SW480 (cell line): ENCODE measurements at regions not wholly inside any gene's neighbourhood (a gene's known extent, or its start where the extent isn't known, plus 50 kb on each side); places are given as distances from the start of the nearest gene placed in this dataset.
A peak's percentile ranks its signal among the peaks of the same experiment; 100 is the strongest.

Experiments
- DNase-seq: peaks from one replicate; pipeline ENCODE4 v3.0.0-alpha.2; 2016; ENCODE audit warnings: low spot score

DNA sequence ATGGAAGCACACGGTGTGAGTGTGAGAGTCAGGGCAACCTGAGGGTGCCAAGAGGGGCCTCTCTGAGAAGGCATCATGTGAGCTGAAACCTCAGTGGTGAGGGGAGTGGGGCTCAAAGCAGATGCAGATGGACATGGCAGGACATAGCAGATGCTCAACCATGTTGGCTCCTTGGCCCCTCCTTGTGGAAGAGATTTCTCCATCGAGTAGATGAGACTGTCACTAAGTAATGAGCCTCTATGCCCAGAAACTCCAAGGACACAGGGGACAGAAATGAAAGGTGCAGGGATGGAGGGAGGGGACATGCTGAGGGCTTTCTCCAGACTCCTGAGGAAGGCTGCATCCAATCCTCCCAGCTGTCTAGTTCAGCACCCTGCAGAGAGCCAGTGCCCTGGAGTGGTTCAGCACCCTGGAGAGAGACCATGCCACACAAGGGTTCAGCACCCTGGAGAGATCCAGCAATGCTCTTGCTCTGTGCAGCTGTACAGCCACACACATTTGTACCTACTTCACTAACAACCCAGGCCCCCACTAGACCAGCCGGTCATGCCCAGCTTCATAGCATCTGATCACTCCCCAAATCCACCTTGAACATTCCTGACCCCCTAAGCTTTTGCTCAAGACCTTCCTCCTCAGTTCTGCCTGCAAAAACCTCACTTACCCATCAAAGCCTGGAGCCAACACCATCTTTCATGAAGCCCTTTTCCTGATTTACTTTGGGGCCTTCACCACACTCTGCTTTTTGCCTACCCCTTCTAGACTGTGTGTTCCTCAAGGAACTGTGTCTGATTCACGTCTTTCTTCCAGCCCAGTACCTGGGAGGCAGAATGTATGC is 252.0 kb downstream of the CTTN start:
- peak; percentile 75 for DNase-seq

DNA sequence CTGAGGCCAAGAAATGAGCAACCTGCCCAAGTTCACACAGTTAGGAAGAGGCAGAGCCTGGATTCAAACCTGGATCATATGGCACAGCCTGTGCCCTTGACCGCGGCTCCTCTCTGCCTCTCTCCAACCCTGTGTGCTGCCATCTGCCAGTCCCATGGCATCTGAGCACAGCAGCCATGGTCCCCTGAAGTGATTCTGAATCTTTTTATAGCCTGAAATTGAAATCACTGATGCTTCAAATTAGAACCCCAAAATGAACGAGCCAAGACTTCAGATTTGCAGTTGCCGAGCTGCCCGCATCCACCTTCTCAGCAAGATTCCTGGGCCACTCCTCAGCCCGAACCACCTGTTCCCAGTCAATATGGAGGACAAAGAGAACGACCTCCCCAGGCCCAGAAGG is 252.7 kb downstream of the CTTN start:
- DNase-seq = no peak

DNA sequence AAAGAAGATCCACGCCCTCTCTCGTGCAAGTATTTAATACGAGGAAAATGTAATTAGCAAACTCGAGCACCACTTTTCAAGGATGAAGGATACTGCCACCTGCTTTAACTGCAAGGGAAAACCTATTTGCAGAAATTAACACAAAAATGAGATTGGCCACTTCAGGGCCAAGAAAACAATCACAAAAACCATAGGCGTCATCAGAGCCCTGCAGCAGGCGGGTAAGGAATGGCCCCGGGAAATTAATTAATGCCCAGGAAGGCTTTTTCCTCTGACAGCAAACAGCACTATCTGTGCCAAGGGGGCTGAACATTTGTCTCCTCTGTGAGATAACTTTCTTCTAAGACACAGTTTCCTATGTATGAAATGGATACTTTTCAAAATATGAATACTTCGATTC is 255.7 kb downstream of the CTTN start:
- DNase-seq = no peak

DNA sequence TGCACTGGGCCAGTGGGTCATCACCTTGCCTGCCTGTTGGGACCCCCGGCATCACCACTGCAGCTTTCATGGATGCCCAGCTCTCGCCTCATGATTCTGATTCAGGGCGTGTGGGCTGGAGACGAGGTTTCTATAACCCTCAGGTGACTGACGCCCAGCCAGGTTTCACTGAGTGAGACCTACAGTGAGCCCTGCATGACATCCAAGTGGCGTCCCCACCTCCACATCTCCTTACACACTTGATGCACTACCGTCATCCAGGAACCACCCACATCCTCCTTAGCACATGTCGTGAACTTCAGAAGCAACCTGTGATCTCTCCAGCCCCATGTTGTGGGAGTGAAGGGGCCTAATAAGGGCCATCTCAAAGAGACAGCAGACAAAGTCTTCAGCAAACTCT is 257.5 kb downstream of the CTTN start:
- no peak for DNase-seq

DNA sequence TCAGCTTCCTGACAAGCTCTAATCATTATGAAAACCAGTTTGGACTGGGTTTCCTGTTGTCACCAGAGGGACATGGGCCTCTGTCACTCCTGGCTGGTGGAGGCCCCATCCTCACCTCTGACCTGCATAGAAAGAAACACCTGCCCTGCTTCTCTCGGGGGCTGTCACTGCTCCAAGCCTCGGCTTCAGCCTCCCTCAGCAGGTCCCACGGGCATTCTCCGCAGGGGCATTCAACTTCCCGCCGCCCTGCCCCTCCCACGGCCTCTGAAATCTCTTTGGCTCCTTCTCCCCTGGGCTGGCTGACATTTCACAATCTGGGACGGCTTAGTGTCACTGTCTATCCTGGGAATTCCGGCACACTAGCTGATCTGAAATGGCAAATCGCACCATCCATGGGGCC is 257.9 kb downstream of the CTTN start:
- DNase-seq = no peak

DNA sequence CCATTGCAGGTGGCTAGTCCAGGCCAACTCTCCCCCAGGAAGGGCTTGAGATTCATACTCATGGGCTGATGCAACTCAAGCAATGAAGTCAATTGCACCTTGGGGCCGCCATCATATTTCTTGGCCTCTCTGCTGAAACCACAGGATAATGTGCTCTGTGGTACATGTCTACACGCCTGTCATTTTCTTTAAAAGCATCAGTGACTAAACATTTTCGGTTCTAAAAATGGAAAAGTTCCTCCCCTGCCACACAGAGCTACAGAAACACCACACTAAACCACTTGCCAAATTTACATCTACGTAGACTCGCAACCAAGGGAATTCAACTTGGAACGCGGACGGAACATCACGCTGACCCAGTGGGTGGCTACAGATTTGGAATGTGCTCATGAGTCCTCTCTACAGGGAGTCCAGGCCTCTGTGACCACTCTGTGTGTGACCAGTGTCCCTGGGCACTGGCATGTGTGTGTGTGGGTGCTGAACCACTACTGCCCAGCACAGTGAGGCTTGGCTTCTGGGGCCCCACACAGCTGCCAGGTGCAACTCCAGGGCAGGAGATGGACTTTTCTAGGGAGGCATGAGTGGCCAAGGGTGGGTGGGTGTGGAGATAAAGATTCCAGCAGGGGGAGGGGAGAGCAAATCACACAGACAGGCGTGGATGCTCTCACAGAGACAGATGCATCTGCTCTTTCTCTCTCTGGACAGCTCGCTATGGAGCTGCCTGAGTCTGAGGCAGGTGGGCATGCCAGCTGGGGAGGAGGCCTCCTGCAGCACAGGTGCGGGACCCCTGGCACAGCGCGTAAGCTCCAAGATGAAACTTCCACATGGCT is 261.9 kb downstream of the CTTN start:
- no peak for DNase-seq

DNA sequence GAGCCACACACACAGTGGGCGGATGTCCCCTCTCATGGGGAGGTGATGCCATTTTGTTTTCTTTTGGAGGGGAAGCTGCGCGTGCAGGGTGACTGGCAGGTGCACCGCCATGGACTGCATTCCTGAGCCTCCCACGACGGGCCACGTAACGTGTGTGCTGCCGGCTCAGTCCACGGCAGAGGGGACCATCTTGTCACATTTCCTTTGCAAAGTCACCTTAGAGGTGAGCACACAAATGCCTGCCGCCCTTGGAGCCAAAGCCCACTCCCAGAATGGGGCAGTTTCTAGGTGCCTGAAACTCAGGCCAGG is 262.5 kb downstream of the CTTN start:
- DNase-seq = no peak

DNA sequence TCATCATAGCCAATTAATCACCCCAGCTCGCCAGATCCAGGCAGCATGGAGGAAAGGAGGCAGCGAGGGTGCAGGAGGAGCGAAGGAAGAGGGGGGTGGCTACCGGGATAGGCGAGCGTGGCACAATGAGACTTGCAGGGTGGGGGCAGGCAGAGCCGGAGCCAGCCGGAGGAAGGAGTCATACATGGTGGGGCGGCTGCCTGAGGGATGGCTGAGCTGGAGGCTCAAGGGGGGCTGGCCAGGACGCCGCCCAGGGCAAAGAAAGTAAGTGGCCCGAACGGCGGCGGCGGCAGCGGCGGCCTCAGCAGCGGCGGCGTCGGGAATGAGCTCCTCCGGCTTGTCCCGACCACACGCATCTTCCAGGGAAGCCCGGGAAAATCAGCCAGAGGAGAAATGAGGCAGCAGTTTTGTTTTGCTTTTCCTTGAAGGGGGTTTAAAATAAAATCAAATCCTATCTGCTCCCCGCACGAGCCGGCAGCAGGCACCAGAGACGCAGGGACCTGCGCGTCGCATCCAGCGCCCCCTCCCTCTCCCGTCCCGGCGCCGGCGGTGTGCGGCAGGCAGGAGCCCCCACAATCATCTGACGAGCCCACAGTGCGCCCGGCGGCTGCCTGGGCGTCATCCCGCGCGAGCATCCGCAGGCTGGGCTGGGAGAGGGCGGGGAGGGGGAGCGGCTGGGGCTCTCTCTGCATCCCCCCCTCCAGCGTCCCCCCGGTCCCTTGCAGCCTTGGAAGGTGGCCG is 263.6 kb downstream of the CTTN start:
- no peak for DNase-seq

DNA sequence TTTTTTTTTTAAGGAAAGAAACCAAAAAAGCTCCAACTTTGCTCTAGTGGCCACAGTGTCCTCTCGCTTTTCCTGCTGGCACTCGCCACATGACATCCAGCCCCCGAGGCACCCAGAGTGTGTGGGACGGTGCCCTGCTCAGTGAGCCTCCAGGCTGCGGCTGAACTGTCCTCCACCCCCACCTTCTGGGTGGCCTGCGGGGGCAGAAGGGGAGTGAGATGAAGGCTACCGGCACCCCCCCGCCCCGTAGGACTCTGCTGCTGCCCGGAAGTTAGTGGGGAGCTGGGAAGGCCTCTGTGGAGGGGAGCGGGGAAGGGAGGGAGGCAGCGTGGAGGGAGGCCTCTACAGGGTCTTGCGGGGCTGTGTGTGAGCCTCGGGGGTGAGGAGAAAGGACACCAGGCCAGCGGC is 264.4 kb downstream of the CTTN start:
- DNase-seq = no peak

DNA sequence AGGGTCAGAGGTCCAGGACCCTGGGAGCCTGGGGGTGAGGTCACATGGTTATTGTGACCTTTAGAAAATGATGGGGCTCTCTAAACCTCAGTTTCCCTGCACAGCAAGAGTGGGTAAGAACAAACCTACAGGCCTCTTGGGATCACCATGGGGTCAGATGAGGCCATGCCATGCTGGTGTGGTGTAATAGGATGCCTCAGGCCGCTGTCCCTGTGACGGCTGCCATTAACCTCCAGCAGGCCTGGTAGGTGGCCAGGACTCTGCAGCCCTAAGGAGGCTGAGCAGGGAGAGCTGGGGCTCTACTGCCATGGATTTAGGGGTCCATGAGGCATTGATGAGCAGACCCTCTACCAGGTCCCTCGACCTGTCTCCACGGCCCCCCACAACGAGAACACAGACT is 265.5 kb downstream of the CTTN start:
- DNase-seq = no peak

DNA sequence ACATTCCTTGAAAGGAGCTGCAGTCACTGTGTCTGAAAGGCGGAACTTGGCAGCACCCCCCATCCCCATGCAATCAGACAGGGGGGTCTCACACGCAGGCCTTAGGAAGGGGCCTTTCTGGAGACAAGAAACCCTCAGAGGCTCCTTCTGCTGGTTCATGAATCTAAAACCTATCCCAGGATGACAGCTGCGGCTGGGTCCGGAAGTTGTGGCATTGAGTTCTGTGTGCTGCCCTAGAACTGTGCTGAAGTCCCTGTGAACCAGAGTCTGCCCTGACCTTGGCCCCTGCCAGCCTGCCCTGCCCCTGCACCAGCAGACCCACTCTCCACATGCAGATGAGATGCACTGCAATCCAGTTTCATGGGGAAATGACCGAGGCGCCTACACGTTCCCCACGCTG is 268.0 kb downstream of the CTTN start:
- no peak for DNase-seq

DNA sequence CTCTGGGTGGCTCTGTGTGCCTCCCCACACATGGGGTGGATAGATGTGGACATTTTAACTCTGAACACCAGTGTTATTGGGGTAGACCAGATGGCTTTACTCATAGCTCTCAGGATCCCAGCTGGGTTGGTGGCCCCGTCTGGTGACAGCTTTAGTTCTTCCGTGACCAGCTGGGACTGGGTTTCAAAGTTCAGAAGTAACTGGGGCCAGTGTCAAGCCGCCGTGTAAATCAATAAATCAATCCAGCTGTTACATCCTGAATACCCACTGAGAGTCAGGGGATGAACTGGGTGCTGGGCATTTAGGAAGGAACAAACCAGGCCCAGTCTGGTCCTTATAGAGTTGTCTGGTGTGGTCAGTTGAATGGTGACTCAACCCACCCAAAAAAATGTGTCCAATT is 269.4 kb downstream of the CTTN start:
- DNase-seq = no peak

DNA sequence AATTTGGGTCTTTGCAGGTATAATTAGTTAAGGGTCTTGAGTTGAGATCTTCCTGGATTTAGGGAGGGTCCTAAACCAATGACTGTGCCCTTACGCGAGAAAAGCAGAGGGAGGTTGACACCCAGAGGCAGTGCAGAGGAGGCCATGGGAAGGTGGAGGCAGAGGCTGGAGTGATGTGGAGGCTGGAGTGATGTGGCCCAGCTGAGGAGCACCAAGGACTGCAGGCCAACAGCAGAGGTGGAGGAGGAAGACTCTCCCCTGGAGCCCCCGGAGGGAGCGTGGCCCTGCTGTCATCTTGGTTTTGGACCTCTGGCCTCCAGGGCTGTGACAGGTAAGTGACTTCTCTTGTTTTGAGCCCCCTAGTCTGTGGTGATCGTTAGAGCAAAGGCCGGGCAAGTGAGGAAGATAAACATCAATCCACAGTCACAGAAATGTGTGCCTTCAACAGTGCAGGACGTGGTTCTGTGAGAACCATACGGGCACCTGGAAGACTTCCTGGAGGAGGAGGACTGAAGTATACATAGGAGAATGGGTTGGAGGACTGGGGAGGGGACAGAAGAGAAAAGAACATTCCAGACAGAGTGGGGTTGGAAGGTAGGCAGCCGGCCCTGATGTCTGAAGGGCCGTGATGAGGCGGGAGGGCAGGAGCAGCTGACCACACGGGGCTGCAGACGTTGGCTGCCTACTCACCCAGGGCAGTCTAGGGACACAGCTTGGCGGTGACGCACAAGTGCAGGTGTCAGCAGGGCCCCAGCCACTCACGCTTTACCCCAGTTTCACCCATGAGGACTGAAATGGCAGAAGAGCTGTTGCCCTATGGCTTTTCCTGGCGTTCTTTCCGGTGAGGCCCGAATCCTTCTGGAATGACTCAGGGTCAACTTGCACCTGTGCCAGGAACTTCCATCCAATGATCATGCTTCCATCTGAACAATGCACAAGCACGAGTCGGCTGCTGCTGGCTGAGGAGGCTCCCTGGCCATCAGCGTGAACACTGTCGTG is 270.2 kb downstream of the CTTN start:
- DNase-seq = peak; percentile 90

DNA sequence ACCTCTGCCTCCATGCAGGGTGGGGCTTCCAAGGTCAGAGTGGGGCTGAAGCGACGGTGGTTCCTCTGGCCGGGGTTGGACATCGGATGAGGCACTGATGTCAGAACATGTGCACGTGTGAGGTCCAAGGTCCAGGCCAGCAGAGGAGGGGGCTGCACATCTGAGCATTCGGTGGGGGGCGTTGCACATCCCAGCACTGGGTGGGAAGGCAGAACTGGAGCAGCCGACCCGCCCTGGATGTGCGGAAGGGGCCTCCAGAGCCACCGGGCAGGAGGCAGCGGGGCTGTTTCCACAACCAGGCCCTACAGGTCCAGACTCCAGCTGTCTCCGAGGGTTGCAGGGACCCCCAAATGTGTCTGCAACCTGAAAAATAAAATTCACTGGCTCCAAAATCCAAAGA is 271.0 kb downstream of the CTTN start:
- no peak for DNase-seq

DNA sequence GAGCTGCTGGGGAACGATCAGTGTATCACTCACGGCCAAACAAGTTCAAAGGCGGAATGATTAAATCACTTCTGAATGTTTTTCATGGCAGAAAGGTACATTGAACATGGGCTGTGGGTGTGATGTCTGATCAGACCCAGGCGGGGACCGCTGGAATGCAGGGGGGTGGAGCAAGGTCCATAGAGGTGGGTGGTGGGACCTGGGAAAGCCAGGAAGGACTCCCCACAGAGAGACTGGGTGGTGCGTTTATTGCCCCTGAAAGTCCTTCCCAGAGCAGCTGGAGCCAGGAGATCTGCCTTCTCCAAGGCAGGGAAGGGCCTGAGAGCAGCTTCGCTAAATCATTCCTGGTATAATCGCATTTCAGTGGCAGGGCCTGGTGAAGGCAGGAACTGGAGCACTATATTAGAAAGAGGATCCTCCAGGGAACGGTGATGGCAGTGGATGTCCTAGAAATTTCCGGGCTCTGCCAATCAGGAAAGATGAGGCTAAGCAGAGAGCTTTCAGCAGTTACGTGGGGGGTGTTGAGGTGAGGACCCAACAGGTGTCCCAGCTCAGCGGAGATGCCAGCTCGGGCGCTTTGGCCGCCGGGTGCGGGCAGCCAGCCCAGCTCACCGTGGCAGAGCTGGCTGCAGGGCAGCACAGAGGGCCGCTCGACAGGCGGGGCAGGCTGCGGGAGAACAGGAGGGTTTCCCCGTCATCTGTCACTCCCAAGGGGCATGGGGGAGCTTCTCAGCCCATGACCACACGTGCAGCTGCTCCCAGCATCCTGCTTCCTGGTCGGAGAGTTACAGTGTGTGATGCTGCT is 271.7 kb downstream of the CTTN start:
- DNase-seq = peak; percentile 81

DNA sequence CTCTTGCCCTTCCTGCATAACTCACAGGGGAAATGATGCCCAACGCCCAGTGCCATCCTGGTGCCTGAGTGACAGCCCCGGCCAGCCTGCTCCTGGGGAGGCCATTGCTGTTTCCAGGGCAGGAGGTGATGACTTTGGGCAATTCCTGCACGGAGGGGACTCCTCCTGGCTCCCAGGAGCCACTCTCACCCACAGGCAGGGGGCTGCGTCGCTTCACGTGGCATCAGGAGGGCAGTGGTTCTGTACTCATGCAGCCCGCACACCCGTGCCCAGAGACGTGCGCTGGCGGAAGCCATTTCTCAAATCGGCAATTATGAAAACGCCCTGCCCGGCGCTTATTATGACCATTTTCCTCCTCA is 272.3 kb downstream of the CTTN start:
- DNase-seq = no peak

DNA sequence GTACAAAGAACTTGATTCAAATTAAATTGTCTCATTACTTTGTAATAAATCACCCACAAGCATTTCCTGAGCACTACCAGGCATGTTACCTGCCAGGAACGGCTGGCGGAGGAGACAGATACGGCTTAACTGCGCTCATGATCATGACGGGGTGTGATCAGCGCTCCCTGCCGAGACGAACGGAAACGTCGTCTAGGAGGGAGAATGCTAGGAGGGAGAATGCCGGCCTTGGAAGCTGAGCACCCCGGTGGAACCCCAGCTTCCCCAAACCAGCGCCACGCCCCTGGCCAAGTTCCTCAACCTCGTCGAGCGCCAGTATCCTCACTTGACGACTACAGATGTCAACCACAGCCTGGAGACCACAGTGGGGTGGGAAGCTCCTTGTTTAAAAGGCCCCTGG is 272.8 kb downstream of the CTTN start:
- DNase-seq = no peak

DNA sequence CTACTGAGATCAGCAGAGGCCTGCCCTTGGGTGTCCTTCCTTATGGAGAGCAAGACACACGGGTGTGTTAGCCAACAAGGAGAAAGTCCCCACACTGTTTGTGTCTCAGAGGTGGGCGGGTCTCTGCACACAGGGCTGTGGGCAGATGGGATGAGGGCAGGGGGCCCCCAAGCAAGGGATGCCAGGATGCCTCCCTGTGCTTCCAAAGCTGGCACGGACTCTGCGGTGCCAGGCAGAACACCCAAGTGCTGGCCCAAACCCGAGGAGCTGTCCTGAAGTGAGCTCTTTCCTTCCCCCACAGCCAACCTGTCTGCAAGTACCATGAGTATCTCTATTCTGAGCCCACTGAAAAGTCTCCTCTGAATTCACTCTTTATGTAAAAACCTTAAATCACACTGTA is 273.3 kb downstream of the CTTN start:
- no peak for DNase-seq

DNA sequence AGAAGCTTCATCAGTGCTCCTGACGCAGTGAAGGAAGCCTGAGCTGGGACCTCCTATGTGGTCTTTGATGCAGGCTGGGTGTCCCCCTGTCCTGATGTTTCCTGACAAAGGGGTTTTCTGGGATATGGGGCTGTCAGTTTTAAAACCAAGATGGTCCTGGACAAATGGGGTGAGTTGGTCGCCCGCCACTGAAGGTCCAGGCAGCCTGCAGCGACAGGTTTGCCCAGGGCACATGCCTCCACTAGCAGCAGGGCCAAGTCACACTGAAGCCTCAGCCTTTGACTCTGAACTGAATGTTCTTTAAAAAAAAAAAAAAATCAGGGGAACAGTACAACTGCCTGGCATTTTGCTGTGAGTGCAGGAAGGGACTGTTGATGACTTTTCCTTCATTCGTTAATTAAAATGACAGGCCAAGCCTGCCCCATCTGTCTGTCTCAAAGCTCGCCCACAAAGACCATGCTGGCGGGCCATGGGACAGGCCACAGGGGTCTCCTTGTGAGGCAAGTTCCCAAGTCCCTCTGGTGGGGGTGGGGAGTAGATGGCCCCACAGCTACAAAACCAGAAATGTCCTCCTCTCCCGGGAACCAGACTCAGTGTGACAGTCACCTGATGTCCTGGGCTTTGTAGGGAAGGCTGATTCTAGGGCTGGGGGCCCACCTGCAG is 274.8 kb downstream of the CTTN start:
- no peak for DNase-seq

DNA sequence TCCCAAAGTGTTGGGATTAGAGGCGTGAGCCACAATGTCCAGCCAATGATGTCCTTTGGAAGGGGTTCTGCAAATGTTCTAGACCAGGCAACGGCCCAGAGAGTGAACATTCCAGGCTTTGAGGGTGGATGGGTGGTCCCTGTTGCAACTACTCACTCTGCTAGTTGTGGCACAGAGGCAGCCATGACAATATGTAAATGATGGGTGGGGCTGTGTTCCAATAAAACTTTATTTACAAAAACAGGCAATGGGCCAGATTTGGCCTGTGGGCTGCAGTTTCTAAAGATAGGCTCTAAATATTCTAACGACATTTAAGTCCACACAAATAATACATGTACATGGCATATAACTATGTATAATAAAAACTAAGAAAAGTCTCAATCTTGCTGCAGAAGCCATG is 276.3 kb downstream of the CTTN start:
- DNase-seq = no peak
